SK-N-SH treated with all-trans-retinoic acid at 6 μM for 48 hours (cell line): ENCODE measurements at regions not wholly inside any gene's neighbourhood (a gene's known extent, or its start where the extent isn't known, plus 50 kb on each side); places are given as distances from the start of the nearest gene placed in this dataset.

ENCODE experiments used
- ATAC-seq: fragments of 200-7000 bp; cut with Tn5 transposase; 3 replicates; pipeline ENCODE4 v1.9.1; 2020; ENCODE audit warnings: mild to moderate bottlenecking, moderate library complexity
- ARNTL ChIP-seq: fragments of 450-650 bp; formaldehyde crosslinking; IDR thresholded peaks from 2 replicates; pipeline ENCODE4 v1.5.0; 2020; ENCODE audit warnings: low read depth, mild to moderate bottlenecking, moderate library complexity, borderline replicate concordance
- BACH2 ChIP-seq: fragments of 250-450 bp; sonication (Bioruptor Pico); IDR thresholded peaks from 2 replicates; pipeline ENCODE4 v1.9.0; 2021; ENCODE audit warnings: mild to moderate bottlenecking, borderline replicate concordance
- CREB5 ChIP-seq: fragments of 250-450 bp; sonication (Bioruptor Pico); IDR thresholded peaks from 2 replicates; pipeline ENCODE4 v1.5.1; 2020; ENCODE audit warnings: low read depth, mild to moderate bottlenecking, moderate library complexity
- CSDC2 ChIP-seq: fragments of 250-450 bp; sonication (Bioruptor Pico); IDR thresholded peaks from 2 replicates; pipeline ENCODE4 v1.5.0; 2020; ENCODE audit warnings: mild to moderate bottlenecking, moderate library complexity
- CSRNP3 ChIP-seq: fragments of 250-450 bp; sonication (Bioruptor Pico); IDR thresholded peaks from 2 replicates; pipeline ENCODE4 v1.5.1; 2021; ENCODE audit warnings: mild to moderate bottlenecking, moderate library complexity
- ESRRG ChIP-seq: fragments of 250-450 bp; sonication (Bioruptor Pico); IDR thresholded peaks from 2 replicates; pipeline ENCODE4 v1.6.1; 2021; ENCODE audit warnings: mild to moderate bottlenecking
- GLIS3 ChIP-seq: fragments of 250-450 bp; sonication (Bioruptor Pico); IDR thresholded peaks from 2 replicates; pipeline ENCODE4 v1.5.0; 2020; ENCODE audit warnings: mild to moderate bottlenecking, moderate library complexity
- ISL1 ChIP-seq: fragments of 250-450 bp; sonication (Bioruptor Pico); IDR thresholded peaks from 2 replicates; pipeline ENCODE4 v2.1.2; 2022; ENCODE audit warnings: mild to moderate bottlenecking, moderate library complexity
- OSR1 ChIP-seq: fragments of 250-450 bp; sonication (Bioruptor Pico); IDR thresholded peaks from 2 replicates; pipeline ENCODE4 v1.8.0; 2022; ENCODE audit warnings: moderate library complexity, mild to moderate bottlenecking, inconsistent platforms
- PATZ1 ChIP-seq: fragments of 250-450 bp; sonication (Bioruptor Pico); IDR thresholded peaks from 2 replicates; pipeline ENCODE4 v1.8.0; 2020; ENCODE audit warnings: mild to moderate bottlenecking, moderate library complexity, borderline replicate concordance
- PPARA ChIP-seq: fragments of 250-450 bp; sonication (Bioruptor Pico); IDR thresholded peaks from 2 replicates; pipeline ENCODE4 v1.5.0; 2020; ENCODE audit warnings: mild to moderate bottlenecking, borderline replicate concordance
- RARB ChIP-seq: fragments of 250-450 bp; sonication (Bioruptor Pico); IDR thresholded peaks from 2 replicates; pipeline ENCODE4 v1.8.0; 2021; ENCODE audit warnings: mild to moderate bottlenecking, moderate library complexity
- TCF4 ChIP-seq: fragments of 250-450 bp; sonication (Bioruptor Pico); IDR thresholded peaks from 2 replicates; pipeline ENCODE4 v1.8.0; 2021; ENCODE audit warnings: mild to moderate bottlenecking, moderate library complexity, borderline replicate concordance
- TSHZ2 ChIP-seq: fragments of 250-450 bp; sonication (Bioruptor Pico); IDR thresholded peaks from 2 replicates; pipeline ENCODE4 v1.5.0; 2020; ENCODE audit warnings: mild to moderate bottlenecking, moderate library complexity
- ZC3H10 ChIP-seq: fragments of 250-450 bp; sonication (Bioruptor Pico); IDR thresholded peaks from 2 replicates; pipeline ENCODE4 v1.5.1; 2021; ENCODE audit warnings: mild to moderate bottlenecking, moderate library complexity
- ZFP3 ChIP-seq: fragments of 250-450 bp; sonication (Bioruptor Pico); IDR thresholded peaks from 2 replicates; pipeline ENCODE4 v1.5.0; 2020; ENCODE audit warnings: mild to moderate bottlenecking, moderate library complexity
- ZFP30 ChIP-seq: fragments of 450-650 bp; formaldehyde crosslinking; IDR thresholded peaks from 2 replicates; pipeline ENCODE4 v1.5.0; 2022; ENCODE audit warnings: mild to moderate bottlenecking, moderate library complexity
- ZNF565 ChIP-seq: fragments of 450-650 bp; formaldehyde crosslinking; conservative IDR thresholded peaks from 2 replicates; pipeline ENCODE4 v1.5.0; 2020; ENCODE audit warnings: low read depth, mild to moderate bottlenecking, moderate library complexity
- ZNF70 ChIP-seq: fragments of 450-650 bp; formaldehyde crosslinking; IDR thresholded peaks from 2 replicates; pipeline ENCODE4 v1.5.0; 2020; ENCODE audit warnings: mild to moderate bottlenecking, moderate library complexity
- ZNF8 ChIP-seq: fragments of 450-650 bp; formaldehyde crosslinking; IDR thresholded peaks from 2 replicates; pipeline ENCODE4 v1.5.0; 2020; ENCODE audit warnings: mild to moderate bottlenecking, moderate library complexity

- no peak for ATAC-seq
- no peak for TF ChIP-seq ESRRG (CRISPR knock-in tag)
- TF ChIP-seq PATZ1 (CRISPR knock-in tag), result no peak
- no peak for TF ChIP-seq ZNF8 (CRISPR knock-in tag)
- TF ChIP-seq BACH2 (CRISPR knock-in tag), result no peak
- TF ChIP-seq CREB5 (CRISPR knock-in tag), result no peak
Observed at GRCh38 chr3:124043023-124043422, 51.1 kb upstream of the ROPN1 start.

- TF ChIP-seq ZNF8 (CRISPR knock-in tag) (no peak), ZFP30 (no peak)
- no peak for ATAC-seq
Observed at GRCh38 chr3:124044956-124045355, 53.0 kb upstream of the ROPN1 start.

GRCh38 chr3:124048967-124049798, 57.3 kb upstream of the ROPN1 start:
- no peak for TF ChIP-seq CSDC2 (CRISPR knock-in tag)
- no peak for TF ChIP-seq ZFP3 (CRISPR knock-in tag)
- ATAC-seq, result no peak

- no peak for ATAC-seq
- TF ChIP-seq OSR1 (CRISPR knock-in tag) (no peak), PATZ1 (CRISPR knock-in tag) (no peak), TCF4 (no peak), CSRNP3 (CRISPR knock-in tag) (no peak), ISL1 (CRISPR knock-in tag) (no peak), PPARA (no peak), ZC3H10 (CRISPR knock-in tag) (no peak), ZNF70 (CRISPR knock-in tag) (no peak), GLIS3 (CRISPR knock-in tag) (no peak), CSDC2 (CRISPR knock-in tag) (no peak), ZNF565 (CRISPR knock-in tag) (no peak), ZNF8 (CRISPR knock-in tag) (no peak), ESRRG (CRISPR knock-in tag) (no peak), ZFP3 (CRISPR knock-in tag) (no peak), TSHZ2 (CRISPR knock-in tag) (no peak), ARNTL (CRISPR knock-in tag) (no peak), RARB (CRISPR knock-in tag) (no peak), ZFP30 (no peak), CREB5 (CRISPR knock-in tag) (no peak)
- TF ChIP-seq, all 23 proteins: peak for 0
Observed at GRCh38 chr3:124051636-124052035, 59.7 kb upstream of the ROPN1 start.
